Activated CD4-positive, alpha-beta T cell treated with anti-CD3 and anti-CD28 coated beads, Interleukin-2, amount 10 ng/mL, durations not matched to agents 7 days and 5 days (primary cell): ENCODE measurements at regions not wholly inside any gene's neighbourhood (a gene's known extent, or its start where the extent isn't known, plus 50 kb on each side); places are given as distances from the start of the nearest gene placed in this dataset.

Source experiments
- CTCF ChIA-PET: fragments of 350-600 bp; sonication (Branson Sonifier 250); formaldehyde crosslinking; loops from one replicate; lab custom pipeline; 2021; ENCODE audit warnings: antibody characterized with exemption; lab: Charles Lee
- POLR2A ChIA-PET: fragments of 350-600 bp; sonication (Branson Sonifier 250); formaldehyde crosslinking; loops from one replicate; lab custom pipeline; 2021; ENCODE audit warnings: antibody characterized with exemption; lab: Charles Lee
- DNase-seq: peaks from one replicate; pipeline ENCODE4 v3.0.0-alpha.2; 2020
- H3K27ac Mint-ChIP-seq: one replicate; pipeline ENCODE4 v1.8.0; 2021; ENCODE audit warnings: mild to moderate bottlenecking, moderate library complexity, mixed read lengths
- H3K27me3 Mint-ChIP-seq: one replicate; pipeline ENCODE4 v1.8.0; 2021; ENCODE audit warnings: mixed read lengths
- H3K36me3 Mint-ChIP-seq: one replicate; pipeline ENCODE4 v1.8.0; 2021; ENCODE audit warnings: low read depth, mixed read lengths
- H3K4me1 Mint-ChIP-seq: one replicate; pipeline ENCODE4 v1.8.0; 2021; ENCODE audit warnings: mixed read lengths
- H3K4me3 Mint-ChIP-seq: one replicate; pipeline ENCODE4 v1.8.0; 2021; ENCODE audit warnings: mild to moderate bottlenecking, moderate library complexity, mixed read lengths
- H3K9me3 Mint-ChIP-seq: one replicate; pipeline ENCODE4 v1.8.0; 2021; ENCODE audit warnings: mixed read lengths

- Mint-ChIP-seq H3K4me1 (no peaks in the 10 kb centered on the region), H3K27ac (no peak overlapping the region), H3K4me3 (no peak overlapping the region), H3K36me3 (no peaks in the 10 kb centered on the region), H3K9me3 (peaks cover 2% of the 10 kb centered on the region), H3K27me3 (no peaks in the 10 kb centered on the region)
- ChIA-PET CTCF (no interaction called here), POLR2A (no interaction called here)
- DNase-seq = no peak
These were observed 431.5 kb downstream of the RNF144A start for GRCh38 chr2:7348761-7349160.

DNA sequence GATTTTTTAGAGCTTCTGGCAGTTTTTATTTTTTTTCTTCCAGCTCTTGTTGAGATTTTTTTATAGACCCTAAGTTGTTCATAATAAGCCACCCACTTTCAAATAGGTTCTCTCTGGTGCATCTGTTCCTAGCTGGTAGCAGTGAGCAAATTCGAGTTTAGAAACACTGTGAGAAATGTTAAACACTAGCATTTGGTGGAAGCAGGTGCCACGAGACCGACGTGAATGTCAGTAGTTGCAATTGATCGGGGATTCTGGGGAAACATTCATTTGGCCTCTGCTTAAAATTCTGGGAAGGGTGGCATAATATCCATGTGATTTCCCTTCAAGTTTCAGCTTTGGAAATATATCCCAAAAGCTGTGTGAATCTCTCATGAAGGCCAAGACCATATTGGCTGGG, 435.0 kb downstream of the RNF144A start:
- Mint-ChIP-seq H3K27ac (no peak overlapping the region), H3K36me3 (no peaks in the 10 kb centered on the region), H3K4me3 (no peak overlapping the region), H3K9me3 (peaks cover 2% of the 10 kb centered on the region), H3K4me1 (no peaks in the 10 kb centered on the region), H3K27me3 (no peaks in the 10 kb centered on the region)
- CTCF ChIA-PET = no interaction called here
- no peak for DNase-seq
- POLR2A ChIA-PET = no interaction called here

- no peak overlapping the region for H3K4me3 Mint-ChIP-seq
- no peak for DNase-seq
- H3K27ac Mint-ChIP-seq = no peak overlapping the region
- POLR2A ChIA-PET = no interaction called here
- H3K9me3 Mint-ChIP-seq = peaks cover 2% of the 10 kb centered on the region
- CTCF ChIA-PET = no interaction called here
- H3K27me3 Mint-ChIP-seq = no peaks in the 10 kb centered on the region
- no peaks in the 10 kb centered on the region for H3K4me1 Mint-ChIP-seq
- no peaks in the 10 kb centered on the region for H3K36me3 Mint-ChIP-seq
These were observed 436.4 kb downstream of the RNF144A start for GRCh38 chr2:7353571-7353970.

DNA sequence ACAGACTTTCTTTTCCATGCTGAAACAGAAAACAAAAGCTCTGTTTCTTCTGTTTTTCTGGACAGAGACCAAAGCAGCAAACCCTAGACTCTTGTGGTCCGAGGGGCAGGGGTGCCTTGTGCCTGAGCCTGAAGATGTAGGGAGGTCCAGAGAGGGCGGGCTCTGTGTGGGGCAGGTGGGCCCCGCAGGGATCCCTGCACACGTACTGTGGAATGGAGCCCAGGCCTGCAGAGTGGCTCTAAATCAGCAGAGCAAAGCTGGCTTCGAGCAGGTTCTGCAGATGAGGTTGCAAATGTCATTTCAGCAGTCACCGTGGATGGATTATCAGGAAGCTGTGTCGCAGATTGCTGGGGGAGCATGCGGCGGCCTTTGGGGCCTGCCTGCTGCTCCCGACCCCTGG, 438.6 kb downstream of the RNF144A start:
- H3K4me1 Mint-ChIP-seq = no peaks in the 10 kb centered on the region
- ChIA-PET POLR2A (no interaction called here), CTCF (no interaction called here)
- no peak for DNase-seq
- peaks cover 2% of the 10 kb centered on the region for H3K9me3 Mint-ChIP-seq
- H3K27ac Mint-ChIP-seq = peak overlapping the region; percentile 9
- H3K36me3 Mint-ChIP-seq = no peaks in the 10 kb centered on the region
- no peaks in the 10 kb centered on the region for H3K27me3 Mint-ChIP-seq
- no peak overlapping the region for H3K4me3 Mint-ChIP-seq

- Mint-ChIP-seq H3K9me3 (no peaks in the 10 kb centered on the region), H3K27me3 (no peaks in the 10 kb centered on the region), H3K27ac (no peak overlapping the region), H3K36me3 (no peaks in the 10 kb centered on the region), H3K4me3 (no peak overlapping the region), H3K4me1 (no peaks in the 10 kb centered on the region)
- DNase-seq = no peak
- ChIA-PET POLR2A (no interaction called here), CTCF (no interaction called here)
These were observed 439.8 kb downstream of the RNF144A start for GRCh38 chr2:7356909-7357584.

GRCh38 chr2:7357993-7358392, 440.8 kb downstream of the RNF144A start:
- ChIA-PET POLR2A (no interaction called here), CTCF (no interaction called here)
- H3K27me3 Mint-ChIP-seq = no peaks in the 10 kb centered on the region
- no peaks in the 10 kb centered on the region for H3K9me3 Mint-ChIP-seq
- no peak for DNase-seq
- H3K4me3 Mint-ChIP-seq = no peak overlapping the region
- no peak overlapping the region for H3K27ac Mint-ChIP-seq
- H3K36me3 Mint-ChIP-seq = no peaks in the 10 kb centered on the region
- no peaks in the 10 kb centered on the region for H3K4me1 Mint-ChIP-seq

GRCh38 chr2:7358865-7359447, 441.7 kb downstream of the RNF144A start:
- Mint-ChIP-seq H3K9me3 (no peaks in the 10 kb centered on the region), H3K27me3 (no peaks in the 10 kb centered on the region), H3K36me3 (no peaks in the 10 kb centered on the region), H3K27ac (no peak overlapping the region), H3K4me1 (no peaks in the 10 kb centered on the region), H3K4me3 (no peak overlapping the region)
- CTCF ChIA-PET = interaction anchor here (0.6 kb wide), 1 partner anchor 155 kb away, joined by 3 read pairs; no protein-coding TSS in a partner anchor
- POLR2A ChIA-PET = interaction anchor here (0.6 kb wide), 1 partner anchor 47 kb away, joined by 4 read pairs; no protein-coding TSS in a partner anchor
- DNase-seq = no peak

GRCh38 chr2:7363906-7364305, 446.7 kb downstream of the RNF144A start:
- DNase-seq = no peak
- Mint-ChIP-seq H3K27ac (no peak overlapping the region), H3K4me3 (no peak overlapping the region), H3K36me3 (no peaks in the 10 kb centered on the region), H3K4me1 (no peaks in the 10 kb centered on the region), H3K9me3 (peaks cover 2% of the 10 kb centered on the region), H3K27me3 (peaks cover 2% of the 10 kb centered on the region)
- POLR2A ChIA-PET = no interaction called here
- CTCF ChIA-PET = no interaction called here

- Mint-ChIP-seq H3K4me1 (no peaks in the 10 kb centered on the region), H3K36me3 (no peaks in the 10 kb centered on the region), H3K9me3 (peaks cover 4% of the 10 kb centered on the region), H3K27ac (no peak overlapping the region), H3K27me3 (peaks cover 2% of the 10 kb centered on the region), H3K4me3 (no peak overlapping the region)
- DNase-seq = no peak
- ChIA-PET POLR2A (no interaction called here), CTCF (no interaction called here)
These were observed 451.0 kb downstream of the RNF144A start for GRCh38 chr2:7368211-7368610.

DNA sequence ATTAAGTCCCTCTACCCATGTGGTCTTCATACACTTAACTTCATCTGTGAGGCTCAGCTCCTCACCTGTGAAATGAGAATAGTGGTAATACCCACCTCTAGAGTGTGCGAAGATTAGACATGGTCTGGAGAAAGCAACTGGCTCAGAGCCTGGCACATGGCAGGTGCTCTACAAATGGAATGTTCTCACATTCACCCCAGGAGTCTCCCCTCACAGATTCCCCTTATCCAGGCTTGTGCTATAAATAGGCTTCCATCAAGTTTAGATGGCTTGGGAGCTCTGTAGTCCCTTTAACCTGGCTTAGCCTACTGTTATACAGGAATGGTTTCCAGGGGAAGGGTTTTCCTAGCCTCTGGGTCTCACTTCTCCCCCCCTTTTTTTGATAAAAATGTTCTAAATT, 455.9 kb downstream of the RNF144A start:
- H3K36me3 Mint-ChIP-seq = no peaks in the 10 kb centered on the region
- peaks cover 4% of the 10 kb centered on the region for H3K9me3 Mint-ChIP-seq
- DNase-seq = no peak
- no peak overlapping the region for H3K4me3 Mint-ChIP-seq
- no peak overlapping the region for H3K27ac Mint-ChIP-seq
- POLR2A ChIA-PET = no interaction called here
- H3K4me1 Mint-ChIP-seq = no peaks in the 10 kb centered on the region
- CTCF ChIA-PET = interaction anchor here (1.6 kb wide), 1 partner anchor 33 kb away, joined by 3 read pairs; no protein-coding TSS in a partner anchor
- H3K27me3 Mint-ChIP-seq = peaks cover 2% of the 10 kb centered on the region

DNA sequence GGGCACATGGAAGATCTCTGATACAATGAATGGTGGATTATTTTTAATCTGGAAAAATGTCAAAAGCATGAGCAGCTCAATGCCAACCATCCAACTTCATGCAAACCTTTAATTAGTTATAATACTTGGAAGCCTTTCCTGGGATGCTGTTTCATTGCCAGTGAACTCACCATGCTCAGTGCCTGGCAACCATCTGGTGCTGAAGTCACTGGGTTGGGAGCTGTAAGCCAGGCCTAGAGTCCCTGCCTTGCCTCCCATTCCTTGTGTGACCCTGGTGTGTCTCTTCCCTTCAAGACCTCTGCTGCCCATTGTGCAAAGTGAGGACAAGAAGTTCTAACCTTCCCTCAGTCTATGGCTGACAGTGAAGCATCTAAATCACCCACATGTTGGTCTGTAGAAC, 458.7 kb downstream of the RNF144A start:
- H3K4me3 Mint-ChIP-seq = no peak overlapping the region
- no peaks in the 10 kb centered on the region for H3K4me1 Mint-ChIP-seq
- POLR2A ChIA-PET = no interaction called here

GRCh38 chr2:7377916-7378569, 460.8 kb downstream of the RNF144A start:
- Mint-ChIP-seq H3K4me1 (no peaks in the 10 kb centered on the region), H3K36me3 (no peaks in the 10 kb centered on the region), H3K27me3 (peaks cover 3% of the 10 kb centered on the region), H3K4me3 (no peak overlapping the region), H3K9me3 (no peaks in the 10 kb centered on the region), H3K27ac (no peak overlapping the region)
- ChIA-PET CTCF (no interaction called here), POLR2A (no interaction called here)
- no peak for DNase-seq

More for the DNA sequence above, 458.7 kb downstream of the RNF144A start:
- CTCF ChIA-PET = no interaction called here
- no peak overlapping the region for H3K27ac Mint-ChIP-seq
- H3K9me3 Mint-ChIP-seq = no peaks in the 10 kb centered on the region
- no peak for DNase-seq
- peaks cover 3% of the 10 kb centered on the region for H3K27me3 Mint-ChIP-seq
- no peaks in the 10 kb centered on the region for H3K36me3 Mint-ChIP-seq

GRCh38 chr2:7378591-7378990, 461.4 kb downstream of the RNF144A start:
- DNase-seq = no peak
- H3K4me1 Mint-ChIP-seq = no peaks in the 10 kb centered on the region
- H3K27ac Mint-ChIP-seq = no peak overlapping the region
- peaks cover 3% of the 10 kb centered on the region for H3K27me3 Mint-ChIP-seq
- POLR2A ChIA-PET = no interaction called here
- no peak overlapping the region for H3K4me3 Mint-ChIP-seq
- CTCF ChIA-PET = no interaction called here
- H3K9me3 Mint-ChIP-seq = no peaks in the 10 kb centered on the region
- no peaks in the 10 kb centered on the region for H3K36me3 Mint-ChIP-seq
